DND-41 (cell line): ENCODE measurements at regions not wholly inside any gene's neighbourhood (a gene's known extent, or its start where the extent isn't known, plus 50 kb on each side); places are given as distances from the start of the nearest gene placed in this dataset.

Source experiments
- CTCF ChIP-seq: IDR thresholded peaks from 2 replicates; pipeline ENCODE4 v1.5.1; 2012; ENCODE audit warnings: borderline replicate concordance, low read length, moderate library complexity, mild to moderate bottlenecking; ENCODE audit not compliant: poor library complexity, severe bottlenecking; ENCODE audit errors: extremely low read depth
- EZH2 ChIP-seq: IDR thresholded peaks from 3 replicates; pipeline ENCODE4 v1.6.1; 2012; ENCODE audit warnings: borderline replicate concordance, low read depth, mild to moderate bottlenecking, moderate library complexity, low read length, inconsistent platforms; ENCODE audit not compliant: severe bottlenecking

GRCh38 chr6:165183071-165183470 is 126.3 kb downstream of the C6orf118 start:
- TF ChIP-seq CTCF (no peak), EZH2 (no peak)
